VCaP (cell line): ENCODE measurements at regions not wholly inside any gene's neighbourhood (a gene's known extent, or its start where the extent isn't known, plus 50 kb on each side); places are given as distances from the start of the nearest gene placed in this dataset.

Experiments
- H3K27ac ChIP-seq: fragments of 450-650 bp; 2 replicates; pipeline ENCODE4 v1.5.1; 2017
- TF ChIP-seq, protein P1 (sequence below): fragments of 450-650 bp; conservative IDR thresholded peaks from 2 replicates; pipeline ENCODE4 v1.5.1; 2017; ENCODE audit warnings: mild to moderate bottlenecking, moderate library complexity

- H3K27ac ChIP-seq = no peak overlapping the region
- TF ChIP-seq, protein P1, sequence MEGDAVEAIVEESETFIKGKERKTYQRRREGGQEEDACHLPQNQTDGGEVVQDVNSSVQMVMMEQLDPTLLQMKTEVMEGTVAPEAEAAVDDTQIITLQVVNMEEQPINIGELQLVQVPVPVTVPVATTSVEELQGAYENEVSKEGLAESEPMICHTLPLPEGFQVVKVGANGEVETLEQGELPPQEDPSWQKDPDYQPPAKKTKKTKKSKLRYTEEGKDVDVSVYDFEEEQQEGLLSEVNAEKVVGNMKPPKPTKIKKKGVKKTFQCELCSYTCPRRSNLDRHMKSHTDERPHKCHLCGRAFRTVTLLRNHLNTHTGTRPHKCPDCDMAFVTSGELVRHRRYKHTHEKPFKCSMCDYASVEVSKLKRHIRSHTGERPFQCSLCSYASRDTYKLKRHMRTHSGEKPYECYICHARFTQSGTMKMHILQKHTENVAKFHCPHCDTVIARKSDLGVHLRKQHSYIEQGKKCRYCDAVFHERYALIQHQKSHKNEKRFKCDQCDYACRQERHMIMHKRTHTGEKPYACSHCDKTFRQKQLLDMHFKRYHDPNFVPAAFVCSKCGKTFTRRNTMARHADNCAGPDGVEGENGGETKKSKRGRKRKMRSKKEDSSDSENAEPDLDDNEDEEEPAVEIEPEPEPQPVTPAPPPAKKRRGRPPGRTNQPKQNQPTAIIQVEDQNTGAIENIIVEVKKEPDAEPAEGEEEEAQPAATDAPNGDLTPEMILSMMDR = no peak
Measured at GRCh38 chr5:21171038-21171437, 1183.0 kb upstream of the CDH18 start.

DNA sequence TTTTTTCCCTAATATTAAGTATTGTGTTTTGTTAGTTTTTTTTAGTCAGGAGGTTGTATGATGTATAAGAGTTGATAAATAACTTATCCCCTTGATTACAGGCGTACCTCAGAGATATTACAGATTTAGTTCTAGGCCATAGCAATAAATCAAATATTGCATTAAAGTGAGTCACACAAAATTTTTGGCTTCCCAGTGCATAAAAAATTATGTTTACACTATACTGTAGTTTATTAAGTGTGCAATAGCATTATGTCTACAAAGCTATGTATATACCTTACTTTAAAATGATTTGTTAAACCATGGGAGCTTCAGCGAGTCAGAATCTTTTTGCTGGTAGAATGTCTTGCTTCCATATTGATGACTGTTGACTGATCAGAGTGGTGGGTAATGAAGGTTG is 1180.6 kb upstream of the CDH18 start:
- TF ChIP-seq, protein P1 = no peak
- H3K27ac ChIP-seq = no peak overlapping the region

DNA sequence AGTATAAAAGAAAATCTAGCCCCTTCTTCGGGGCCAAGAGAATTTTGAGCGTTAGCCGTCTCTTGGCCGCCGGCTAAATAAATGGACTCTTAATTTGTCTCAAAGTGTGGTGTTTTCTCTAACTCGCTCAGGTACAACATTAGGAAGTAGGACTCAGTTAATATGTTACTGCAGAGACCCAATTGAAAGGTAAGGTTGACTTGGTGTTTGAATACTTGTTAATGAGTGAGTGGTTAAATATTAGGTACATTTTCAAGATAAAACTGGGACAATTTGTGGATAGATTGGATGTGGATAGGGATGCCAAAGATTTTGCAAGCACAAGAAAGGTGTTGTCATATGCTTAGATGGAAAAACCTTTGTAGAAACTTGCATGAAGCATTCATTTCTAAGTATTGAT is 1177.3 kb upstream of the CDH18 start:
- no peak overlapping the region for H3K27ac ChIP-seq
- TF ChIP-seq, protein P1 = no peak

DNA sequence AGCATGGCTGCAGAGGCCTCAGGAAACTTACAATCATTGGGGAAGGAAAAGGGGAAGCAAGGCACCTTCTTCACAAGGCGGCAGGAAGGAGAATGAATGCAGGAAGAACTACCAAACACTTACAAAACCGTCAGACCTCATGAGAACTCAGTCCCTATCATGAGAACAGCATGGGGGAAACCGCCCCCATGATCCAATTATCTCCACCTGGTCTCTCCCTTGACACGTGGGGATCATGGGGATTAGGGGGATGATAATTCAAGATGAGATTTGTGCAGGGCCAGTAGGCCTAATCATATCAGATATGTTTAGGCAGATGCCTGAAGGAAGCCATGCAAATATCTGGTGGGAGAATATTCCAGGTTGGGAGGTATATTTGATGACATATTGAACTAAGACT is 1176.4 kb upstream of the CDH18 start:
- no peak overlapping the region for H3K27ac ChIP-seq
- TF ChIP-seq, protein P1 = no peak

DNA sequence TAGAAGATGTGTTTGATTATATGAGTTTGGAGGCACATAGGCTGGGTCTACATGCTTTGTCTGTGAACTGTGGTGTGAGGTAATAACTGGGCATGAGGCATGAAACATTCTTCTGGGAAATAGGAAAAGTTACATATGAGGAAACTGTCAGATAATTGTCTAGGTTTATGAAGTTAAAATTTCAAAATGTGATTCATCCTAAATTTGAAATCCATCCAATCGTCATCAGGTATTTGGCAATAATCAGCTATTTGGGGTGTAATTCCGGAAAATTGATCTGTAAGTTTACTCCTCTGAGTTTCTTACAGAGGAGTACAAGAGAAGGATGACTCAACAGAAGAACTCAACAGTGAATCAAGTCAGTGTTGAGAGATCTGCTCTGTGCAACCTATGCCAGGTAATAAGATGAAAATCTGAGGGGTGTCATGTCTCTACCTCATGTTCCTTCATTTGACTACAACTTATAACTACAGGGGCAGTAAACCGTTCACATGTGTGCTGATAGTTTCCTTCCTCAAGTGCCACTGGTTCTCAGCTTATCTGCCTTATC is 1171.6 kb upstream of the CDH18 start:
- TF ChIP-seq, protein P1 = no peak

DNA sequence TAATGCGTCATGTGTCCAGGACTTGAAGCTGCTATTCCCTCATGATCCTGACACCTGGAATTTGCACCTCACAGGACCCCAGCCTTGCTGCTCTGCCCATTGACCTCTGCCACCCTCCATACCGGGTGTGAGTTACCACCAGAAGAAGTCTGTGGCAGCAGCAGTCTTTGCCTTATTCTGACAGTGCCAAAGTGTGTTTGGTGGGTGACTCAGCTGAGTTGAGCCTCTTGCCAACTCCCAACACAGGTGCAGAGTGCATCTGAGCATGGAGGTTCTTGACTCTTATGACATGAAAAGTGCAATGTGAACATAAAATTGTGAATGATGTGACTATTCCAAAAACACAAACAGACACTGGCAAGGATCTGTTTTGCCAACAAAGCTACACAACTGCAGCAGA is 1166.5 kb upstream of the CDH18 start:
- TF ChIP-seq, protein P1 = no peak
- H3K27ac ChIP-seq = no peak overlapping the region

More for the DNA sequence above, 1171.6 kb upstream of the CDH18 start:
- no peak overlapping the region for H3K27ac ChIP-seq

DNA sequence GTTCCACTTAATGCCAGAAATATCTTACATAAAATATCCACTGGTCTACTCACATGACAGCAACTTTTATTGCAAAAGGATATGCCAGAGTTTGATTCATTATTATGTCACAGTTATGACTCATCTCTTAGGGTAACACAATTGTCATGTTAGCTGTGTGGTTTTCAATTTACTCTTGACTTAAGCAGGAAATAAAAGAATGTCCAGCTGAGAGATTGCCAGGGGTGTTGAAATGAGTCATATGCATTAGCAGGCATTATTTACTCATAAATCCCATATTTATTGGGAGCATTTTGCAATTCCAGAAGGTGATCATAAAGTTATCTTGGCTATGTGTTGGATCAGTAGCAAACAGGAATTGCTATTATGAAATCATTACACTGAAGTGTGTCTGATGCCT is 1164.6 kb upstream of the CDH18 start:
- H3K27ac ChIP-seq = no peak overlapping the region
- TF ChIP-seq, protein P1 = no peak
